HG03442 (cell line): ENCODE measurements at regions not wholly inside any gene's neighbourhood (a gene's known extent, or its start where the extent isn't known, plus 50 kb on each side); places are given as distances from the start of the nearest gene placed in this dataset.
"Not testable (repeated sequence)": the region's sequence is repeated elsewhere in the genome, so short reads cannot be mapped to it uniquely, and the experiment has no call there.

Experiments
- ATAC-seq: cut with Tn5 transposase; IDR thresholded peaks from one replicate; pipeline ENCODE4 v1.9.1; 2021; ENCODE audit warnings: mild to moderate bottlenecking, moderate library complexity; ENCODE audit not compliant: unreplicated experiment

DNA sequence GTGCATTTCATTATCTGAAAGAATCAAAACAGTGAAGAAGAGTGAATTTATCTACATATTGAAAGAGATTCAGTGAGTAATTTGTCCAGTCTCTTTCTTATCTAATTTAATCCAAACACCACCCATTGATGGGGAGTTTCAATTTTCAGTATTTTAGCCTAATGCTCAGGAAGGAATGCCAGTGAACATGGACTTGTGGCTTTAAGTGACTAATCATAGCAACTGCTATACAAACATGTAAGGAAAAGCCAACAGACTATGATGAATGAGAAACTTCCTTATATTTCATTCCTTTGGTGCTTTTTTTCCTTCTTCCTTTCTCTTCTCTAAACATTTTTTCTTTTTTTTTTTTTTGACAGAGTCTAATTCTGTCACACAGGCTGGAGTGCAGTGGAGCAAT, 885.8 kb downstream of the KCNJ2 start:
- no peak for ATAC-seq

DNA sequence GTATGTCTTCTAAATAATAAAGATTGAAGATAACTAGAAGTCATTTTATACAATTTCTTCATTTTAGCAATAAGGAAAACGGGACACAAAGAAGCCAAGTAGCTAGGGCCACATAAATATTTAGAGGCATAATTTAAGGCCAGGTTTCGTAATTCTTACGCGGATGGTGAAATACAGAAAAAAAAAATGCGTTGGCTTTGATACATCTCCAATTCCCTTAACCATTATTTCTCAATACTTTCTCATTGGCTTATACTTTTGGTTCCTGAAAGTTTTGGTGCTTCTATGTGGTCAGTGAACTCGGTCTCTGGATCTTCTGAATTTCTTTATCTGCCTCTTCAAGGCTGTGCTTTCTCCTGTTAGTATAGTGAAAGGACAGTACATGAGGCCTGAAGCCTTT, 888.1 kb downstream of the KCNJ2 start:
- ATAC-seq = no peak

DNA sequence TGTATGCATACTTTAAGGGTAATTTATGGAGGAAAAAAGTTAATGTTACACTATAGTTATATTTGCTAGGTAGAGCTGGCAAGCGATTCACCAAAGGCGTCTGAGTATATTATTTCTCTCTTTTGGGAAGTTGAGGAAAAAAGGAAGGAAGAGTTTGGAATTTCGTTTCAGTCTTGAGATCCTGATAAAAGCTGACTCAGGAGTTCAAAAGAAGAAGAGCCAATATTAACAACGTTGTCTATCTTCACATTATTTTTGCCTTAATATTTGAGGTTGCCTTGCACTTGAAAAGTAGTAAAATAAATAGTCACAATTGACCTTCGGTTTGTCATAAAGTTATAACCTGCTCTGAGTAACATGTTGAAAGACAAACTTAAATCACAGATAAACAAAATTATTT, 888.6 kb downstream of the KCNJ2 start:
- no peak for ATAC-seq

DNA sequence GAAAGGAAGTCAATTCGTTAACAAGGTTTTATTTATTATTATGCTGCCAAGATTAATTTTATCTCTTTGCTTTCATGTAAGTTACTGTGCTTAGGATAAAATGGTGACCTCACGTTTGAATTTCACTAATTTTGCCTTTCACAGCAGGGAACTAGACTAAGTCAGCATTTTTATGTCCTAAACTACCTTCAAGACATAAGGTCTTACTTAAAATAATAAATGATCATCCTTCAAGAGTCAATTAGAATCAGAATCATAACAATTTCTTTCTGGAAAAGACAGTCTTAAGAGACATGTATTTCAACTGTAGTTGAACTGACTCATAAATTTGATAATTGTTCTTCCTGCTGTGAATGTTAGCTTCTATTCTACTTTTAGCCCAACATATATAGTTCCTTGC, 893.8 kb downstream of the KCNJ2 start:
- ATAC-seq = no peak

DNA sequence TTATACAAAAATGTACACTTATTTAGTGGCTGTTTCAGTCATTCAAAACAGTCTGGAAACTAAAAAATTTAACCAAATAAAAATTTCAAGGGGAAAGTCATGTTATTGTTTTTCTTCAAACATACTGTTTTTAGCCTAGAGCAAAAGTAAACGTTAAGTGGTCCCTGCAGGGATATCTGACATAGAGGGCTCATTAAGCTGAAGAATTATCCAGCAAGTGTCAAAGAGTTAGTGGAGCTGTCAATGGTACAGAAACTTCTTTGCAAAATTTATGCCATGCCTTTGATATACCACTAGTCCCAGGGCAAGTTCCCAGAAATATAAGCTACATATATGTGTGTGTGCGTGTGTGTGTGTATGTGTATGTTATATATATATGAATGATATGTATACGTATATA, 894.2 kb downstream of the KCNJ2 start:
- no peak for ATAC-seq

DNA sequence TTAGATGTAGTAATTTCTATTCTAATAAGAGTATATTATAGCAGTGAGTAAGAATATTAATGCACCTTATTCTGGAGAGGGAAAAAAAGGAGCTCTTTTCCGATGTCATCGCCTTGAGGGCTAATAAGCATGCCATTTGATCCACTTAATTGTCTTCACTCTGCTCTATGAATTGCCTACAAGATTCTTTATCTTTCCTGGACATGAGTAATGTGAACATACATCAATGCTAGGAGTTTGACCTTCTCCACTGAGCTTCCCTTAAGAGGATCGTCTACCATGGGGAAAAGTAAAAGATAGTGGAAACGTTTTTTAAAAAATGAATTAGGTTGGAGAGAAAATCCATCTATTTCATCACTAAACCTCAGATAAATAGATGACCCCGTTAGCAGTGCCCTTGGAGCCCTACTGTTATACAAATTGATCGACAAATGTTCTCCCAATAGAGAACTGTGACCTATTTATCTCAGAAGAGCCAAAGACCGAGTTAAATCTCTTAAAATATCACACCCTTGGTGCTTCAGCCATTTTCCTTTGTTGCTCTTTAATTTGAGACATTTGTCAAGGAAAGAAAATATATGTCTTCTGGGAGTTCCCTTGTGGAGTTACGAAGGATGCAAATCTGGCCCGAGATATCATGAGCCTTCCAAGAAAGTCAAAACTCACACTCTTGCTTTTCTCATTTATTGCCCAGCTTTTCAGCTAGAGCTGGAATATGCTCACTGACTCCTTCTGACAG, 898.5 kb downstream of the KCNJ2 start:
- no peak for ATAC-seq

DNA sequence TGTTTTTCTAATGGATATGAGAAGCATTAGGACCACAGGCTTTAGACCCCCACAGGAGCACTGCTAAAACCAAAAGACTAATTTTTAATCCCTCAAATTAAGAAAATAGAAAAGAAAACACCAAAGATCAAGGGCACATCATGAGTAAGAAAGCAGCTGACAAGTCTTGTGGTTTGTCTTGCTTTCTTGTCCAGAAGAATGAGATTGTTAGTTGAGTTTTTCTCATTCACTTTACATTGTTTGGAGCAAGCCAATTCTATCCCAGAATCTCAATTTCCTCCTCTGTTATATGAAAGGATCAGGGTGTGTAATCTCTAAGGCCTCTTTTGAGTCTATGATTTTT, 899.0 kb downstream of the KCNJ2 start:
- ATAC-seq = no peak

DNA sequence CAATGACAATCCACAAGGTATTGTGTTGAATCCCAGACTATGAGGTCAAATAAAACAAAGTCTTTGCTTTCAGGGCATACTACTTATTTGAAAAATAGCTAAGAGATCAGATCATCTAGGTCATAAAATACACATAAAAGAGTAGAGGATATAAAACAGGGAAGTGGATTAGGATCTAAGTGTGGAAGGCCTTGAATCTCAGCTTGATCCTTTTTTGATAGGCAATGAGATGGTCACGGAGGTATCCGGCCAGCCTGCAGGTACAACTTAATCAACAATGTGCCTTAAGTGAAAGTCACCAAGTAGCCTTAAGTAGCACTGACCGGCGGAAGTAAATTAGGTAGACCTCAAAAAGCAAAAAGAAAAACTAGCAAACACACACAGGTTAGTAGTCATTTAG, 901.7 kb downstream of the KCNJ2 start:
- no peak for ATAC-seq

DNA sequence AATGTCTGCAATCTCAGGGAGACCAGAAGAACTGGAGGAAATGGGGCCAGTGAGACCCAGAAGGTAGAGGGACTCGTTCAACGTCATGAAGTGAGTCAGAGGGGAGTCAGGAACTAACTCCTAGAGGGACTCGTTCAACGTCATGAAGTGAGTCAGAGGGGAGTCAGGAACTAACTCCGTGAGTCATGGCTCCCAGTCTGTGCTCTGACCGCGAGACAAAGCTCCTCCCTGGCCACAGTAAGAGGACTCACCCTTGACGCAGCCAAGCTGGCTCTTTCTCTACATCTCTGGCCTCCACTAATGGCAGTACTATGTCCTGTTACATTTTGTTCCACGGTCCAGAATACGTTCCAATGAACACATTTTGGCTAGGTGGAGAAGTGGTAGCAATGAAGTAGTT, 902.5 kb downstream of the KCNJ2 start:
- no peak for ATAC-seq

DNA sequence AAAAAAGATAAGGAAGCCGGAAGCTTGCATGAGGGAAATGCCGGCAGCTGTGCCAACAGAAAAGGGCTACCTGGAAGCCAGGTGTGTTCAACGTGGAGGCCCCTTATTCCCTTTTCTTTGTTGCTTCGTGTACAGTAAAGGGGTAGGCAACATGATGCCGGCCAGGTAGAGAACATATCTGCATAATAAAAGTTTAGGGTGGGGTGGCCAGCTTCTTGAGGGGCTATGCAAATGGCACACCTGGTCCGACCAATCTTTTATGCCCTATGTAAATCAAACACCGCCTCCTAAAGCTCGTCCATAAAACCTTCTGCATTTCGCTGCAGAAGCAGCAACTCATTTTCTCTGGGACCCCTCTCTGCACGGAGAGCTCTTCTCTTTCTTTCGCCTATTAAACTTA, 911.6 kb downstream of the KCNJ2 start:
- no peak for ATAC-seq

DNA sequence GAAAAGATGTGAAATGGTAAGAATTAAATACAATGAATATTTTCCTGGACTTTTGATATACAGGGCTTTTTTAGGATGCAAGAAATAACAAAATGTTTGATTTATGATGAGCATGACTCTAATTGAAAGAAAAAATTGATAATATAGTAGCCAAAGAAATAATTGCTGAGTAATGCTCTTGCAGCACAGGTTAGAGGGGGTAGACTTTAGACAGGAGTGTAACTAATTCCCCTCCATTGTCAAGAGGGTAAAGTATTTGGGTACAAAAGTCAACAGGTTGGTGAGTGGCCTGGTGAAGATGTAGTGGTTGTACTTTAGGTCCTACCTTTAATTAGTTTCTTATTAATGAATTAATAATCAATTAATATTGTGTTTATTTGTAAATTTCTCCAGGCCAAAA, 912.3 kb downstream of the KCNJ2 start:
- no peak for ATAC-seq

DNA sequence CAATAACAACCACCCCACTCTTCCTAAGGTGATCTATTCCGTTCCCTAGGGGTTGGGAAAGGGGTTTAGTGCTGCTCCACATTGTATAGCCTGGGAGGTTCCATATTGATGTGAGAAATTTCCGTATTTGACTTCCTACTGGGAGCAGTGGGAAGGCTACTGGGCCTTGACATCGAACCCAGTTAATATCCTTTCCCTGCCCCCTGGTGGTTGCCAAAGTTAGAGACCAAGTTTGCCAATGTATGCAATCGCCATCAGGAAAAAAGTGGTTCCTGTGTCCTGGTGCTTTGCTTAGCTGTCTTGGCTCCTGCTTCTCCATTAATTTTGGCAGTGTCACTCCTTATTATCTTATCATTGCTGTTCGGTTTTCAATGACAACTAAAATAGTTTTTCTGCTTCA, 914.9 kb downstream of the KCNJ2 start:
- no peak for ATAC-seq

DNA sequence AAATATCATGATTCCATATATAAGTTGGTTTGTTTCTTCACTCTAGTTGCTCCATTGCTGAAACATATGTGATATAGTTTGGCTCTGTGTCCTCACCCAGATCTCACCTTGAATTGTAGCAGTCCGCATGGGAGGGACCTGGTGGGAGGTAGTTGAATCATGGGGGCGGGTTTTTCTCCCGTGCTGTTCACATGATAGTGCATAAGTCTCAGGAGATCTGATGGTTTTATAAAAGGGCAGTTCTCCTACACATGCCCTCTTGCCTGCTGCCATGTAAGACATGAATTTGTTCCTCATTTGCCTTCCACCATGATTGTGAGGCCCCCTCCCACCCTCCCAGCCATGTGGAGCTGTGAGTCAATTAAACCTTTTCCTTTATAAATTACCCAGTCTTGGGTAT, 915.5 kb downstream of the KCNJ2 start:
- no peak for ATAC-seq

DNA sequence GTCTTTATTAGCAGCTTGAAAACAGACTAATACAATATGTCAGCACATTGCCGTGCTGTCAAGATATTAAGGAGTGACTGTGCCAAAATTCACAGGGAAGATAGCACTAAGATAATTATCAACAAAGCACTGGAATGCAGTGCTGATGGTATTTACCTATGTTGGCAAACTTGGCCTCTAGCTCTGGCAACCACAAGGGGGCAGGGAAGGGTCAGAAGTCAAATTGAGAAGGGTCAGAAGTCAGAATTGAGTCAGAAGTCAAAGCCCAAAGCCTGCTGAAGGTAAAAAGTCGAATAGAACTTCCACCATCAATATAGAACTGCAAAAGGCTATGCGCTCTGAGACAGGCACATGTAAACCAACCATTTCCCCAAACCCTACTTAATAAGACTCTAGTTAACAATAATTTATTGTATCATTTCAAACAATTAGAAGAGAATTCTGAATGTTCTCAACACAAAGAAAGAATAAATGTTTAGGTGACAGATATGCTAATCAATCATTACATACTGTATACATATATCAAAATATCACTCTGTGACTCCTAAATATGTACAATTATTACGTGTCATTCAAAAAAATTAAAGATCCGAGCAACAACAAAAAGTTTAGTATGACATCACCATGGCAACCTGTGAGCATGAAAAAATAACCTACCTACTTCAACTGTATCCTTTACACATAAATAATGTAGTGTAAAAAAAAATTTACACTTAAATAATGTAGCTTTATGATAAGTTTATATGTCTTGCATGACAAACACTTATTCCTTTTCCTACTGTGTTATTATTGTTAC, 916.1 kb downstream of the KCNJ2 start:
- no peak for ATAC-seq

DNA sequence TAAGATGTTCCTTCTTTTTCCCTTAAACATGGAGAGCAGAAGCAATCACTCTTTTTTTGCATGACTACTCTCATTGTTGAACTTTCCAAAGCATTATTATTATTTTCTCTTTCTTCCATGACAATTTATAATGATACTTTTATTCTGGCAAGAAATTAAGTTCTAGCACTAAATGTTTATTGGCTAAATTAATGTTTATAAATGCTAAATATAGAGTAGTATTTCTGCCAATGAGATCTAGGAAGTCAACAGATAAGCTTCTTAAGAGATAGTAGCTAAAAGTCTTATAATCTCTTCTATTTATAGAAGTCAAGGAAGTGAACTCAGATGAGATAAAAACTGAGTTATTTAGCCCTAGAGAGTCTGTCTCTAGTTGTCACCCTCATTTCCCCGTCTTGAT, 920.1 kb downstream of the KCNJ2 start:
- ATAC-seq = no peak

DNA sequence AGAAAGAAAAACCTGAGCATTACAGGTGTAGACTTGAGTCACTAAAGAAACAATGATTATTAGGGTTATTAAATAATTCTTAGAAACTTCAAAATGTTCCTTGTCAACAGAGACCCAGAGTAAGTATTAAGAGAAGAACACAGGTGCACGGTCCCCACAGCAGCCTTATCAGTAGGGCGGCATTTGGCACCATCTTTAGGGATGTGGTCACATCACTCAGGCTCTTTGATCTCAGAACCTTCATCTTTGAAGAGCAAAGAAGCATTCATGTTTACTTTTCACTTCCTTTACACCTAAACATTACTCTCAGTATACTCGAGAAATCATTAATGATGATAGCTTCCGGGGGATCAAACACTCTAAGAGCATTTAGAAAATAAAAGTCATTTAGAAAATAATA, 928.7 kb downstream of the KCNJ2 start:
- ATAC-seq = no peak

DNA sequence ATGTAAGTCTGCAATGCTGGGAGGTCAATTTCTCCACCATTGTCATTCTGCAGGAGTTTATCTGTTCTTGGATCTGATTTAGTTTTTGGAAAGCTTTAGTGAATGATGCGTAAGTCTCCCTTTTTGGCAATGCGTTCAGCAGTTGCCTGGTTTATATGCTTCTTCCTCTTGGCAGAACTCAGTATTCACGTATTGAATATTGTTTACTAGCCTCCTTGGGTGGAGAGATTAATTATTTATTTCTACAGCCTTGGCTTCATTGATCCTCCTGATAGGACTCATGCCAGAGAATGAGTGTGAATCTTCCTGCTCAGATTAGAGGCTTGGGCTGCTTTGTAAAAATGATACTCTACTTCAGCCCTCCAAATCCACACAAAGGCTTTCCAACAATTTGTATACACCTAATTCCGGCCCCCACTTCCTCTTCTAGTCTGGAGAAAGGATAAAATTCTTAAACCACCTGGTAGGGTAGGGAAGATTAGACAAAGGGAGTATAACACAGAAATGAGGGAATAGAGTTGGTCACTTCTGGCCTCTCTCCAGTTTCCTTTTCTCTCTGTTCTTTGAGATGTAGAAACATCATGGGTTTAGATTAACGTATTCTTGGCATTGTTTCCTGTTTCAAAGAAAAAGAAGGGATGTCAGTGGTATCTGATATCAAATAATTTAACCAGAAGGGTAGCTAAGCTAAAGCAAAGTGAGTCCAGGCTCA, 929.8 kb downstream of the KCNJ2 start:
- no peak for ATAC-seq

DNA sequence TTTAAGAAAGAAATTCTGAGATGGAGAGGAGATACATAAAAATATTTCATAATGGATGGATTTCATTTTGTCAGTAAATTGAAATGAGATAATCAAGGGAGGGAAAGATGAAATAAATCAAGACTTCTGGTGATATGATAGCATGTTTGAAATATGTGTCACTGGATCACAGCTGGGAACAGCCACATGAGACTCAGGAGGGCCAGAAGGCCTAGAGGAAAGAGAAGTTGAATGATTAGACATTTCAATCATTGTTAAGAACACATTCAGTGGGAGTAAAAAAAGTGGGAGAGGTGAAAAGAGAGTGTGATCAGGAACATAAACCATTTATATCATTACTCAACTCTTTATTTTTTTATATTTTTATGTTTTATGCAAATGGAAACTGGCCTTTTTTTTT, 933.4 kb downstream of the KCNJ2 start:
- no peak for ATAC-seq

DNA sequence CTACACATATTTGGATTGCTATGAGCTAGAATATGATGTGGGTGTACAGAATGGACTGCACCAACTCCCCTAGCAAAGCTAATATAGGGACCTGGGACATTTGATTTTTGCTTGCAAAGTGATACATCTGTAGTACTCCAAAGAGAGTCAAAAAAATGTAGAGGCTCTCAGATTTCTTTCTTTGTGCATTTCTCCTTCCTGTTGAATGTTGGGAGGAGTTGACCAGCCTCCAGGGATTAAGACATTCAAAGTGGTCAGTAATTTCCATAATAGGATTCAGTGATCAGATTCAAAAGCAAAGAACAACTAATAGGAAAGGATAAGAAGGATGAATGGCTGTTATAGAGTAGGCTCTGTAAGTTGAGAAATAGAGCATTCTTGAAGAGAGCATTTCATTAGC, 934.9 kb downstream of the KCNJ2 start:
- ATAC-seq = no peak

DNA sequence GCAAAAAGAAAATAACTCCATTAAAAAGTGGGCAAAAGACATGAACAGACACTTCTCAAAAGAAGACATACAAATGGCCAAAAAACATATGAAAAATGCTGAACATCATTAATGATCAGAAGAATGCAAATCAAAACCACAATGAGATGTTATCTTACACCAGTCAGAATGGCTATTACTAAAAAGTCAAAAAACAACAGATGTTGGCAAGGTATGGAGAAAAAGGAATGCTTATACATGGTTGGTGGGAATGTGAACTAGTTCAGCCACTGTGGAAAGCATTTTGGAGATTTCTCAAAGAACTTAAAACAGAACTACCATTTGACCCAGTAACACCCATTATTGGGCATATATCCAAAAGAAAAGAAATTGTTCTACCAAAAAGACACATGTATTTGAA, 936.7 kb downstream of the KCNJ2 start:
- not testable (repeated sequence) for ATAC-seq

DNA sequence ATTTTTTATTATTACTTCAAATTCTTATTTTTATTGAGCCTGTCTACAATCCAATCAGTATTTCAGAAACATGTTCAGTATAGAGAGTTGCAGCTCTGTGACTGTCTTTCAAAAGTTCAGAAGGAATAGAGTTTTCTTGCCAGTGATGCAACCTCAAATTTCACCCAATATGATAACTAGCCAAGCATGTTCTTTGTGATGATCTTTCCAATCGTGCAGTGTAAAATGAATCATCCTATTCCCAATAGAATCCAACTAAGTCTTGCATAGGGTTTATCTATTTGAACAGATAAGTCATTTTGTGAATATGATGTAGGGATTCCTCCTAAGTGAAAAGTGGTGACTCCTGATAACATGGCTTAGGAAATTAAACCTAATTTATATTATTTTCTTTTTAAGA, 937.8 kb downstream of the KCNJ2 start:
- ATAC-seq = no peak

DNA sequence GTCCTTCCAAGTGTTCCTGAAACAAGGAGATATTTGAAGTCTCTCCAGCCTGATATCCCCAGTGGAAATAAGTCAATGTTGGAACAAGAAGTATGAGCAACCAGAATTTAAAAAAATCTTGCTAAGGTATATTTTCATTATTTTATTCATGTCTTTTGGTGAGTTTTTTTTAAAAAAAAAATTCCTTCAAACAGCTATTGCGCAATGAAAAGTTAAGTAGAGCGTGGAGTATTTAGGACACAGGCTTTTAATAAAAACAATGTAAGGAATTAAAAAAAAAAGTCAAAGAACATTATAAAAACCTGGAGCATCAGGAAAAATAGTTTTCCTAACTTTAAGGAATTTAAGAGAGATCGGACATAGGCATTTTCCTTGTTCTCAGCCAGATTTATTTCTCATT, 940.4 kb downstream of the KCNJ2 start:
- no peak for ATAC-seq
